ENCODE measurements at regions not wholly inside any gene's neighbourhood (a gene's known extent, or its start where the extent isn't known, plus 50 kb on each side); places are given as distances from the start of the nearest gene placed in this dataset.
"Not testable (repeated sequence)": the region's sequence is repeated elsewhere in the genome, so short reads cannot be mapped to it uniquely, and the experiment has no call there.

- DNase-seq, result no peak
Observed at GRCh38 chr6:80454661-80455365, 348.3 kb downstream of the BCKDHB start.

DNA sequence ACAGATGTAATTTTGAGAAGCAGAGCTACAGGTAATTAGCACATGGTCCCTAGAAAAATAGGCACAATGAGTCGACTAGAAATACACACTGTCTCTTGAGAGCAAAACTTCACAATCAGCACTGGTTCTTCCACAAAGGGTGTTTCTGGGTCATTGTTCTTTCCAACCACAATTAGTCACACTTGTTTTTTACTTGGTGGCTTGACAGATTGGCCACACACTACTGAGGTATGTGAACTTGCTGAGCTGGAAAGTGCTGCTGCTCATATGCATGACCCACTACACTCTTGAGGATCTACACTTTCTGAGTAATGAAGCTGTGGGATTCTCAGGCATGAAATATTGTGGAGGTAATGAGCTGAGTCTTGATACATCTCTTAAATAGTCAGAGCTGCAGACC, 347.7 kb downstream of the BCKDHB start:
- DNase-seq, result no peak

GRCh38 chr6:80449726-80450125, 343.3 kb downstream of the BCKDHB start:
- DNase-seq, result no peak

- no peak for DNase-seq
Observed at GRCh38 chr6:80446454-80447045, 340.1 kb downstream of the BCKDHB start.

- DNase-seq, result no peak
Observed at GRCh38 chr6:80445751-80446150, 339.3 kb downstream of the BCKDHB start.

DNA sequence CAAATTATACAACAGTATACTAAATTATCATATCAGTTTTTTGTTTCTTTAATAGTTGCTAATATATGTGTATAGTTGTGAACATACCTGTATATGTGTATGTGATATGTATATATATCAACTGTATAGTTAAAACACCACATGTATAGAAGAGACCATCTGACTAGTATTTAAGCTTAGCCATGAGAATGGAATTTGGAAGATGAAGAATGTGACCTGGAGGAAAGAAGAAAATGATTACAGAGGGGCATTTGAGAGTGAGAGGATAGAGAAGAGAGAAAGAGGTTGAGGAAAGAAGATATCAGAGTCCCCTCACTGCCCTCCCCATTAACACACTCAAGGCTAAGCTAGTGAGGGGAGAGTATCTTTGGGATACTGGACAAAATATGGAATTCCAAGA, 335.9 kb downstream of the BCKDHB start:
- DNase-seq, result no peak

- DNase-seq, result no peak
Observed at GRCh38 chr6:80441131-80441530, 334.7 kb downstream of the BCKDHB start.

- no peak for DNase-seq
Observed at GRCh38 chr6:80440496-80441115, 334.1 kb downstream of the BCKDHB start.

DNA sequence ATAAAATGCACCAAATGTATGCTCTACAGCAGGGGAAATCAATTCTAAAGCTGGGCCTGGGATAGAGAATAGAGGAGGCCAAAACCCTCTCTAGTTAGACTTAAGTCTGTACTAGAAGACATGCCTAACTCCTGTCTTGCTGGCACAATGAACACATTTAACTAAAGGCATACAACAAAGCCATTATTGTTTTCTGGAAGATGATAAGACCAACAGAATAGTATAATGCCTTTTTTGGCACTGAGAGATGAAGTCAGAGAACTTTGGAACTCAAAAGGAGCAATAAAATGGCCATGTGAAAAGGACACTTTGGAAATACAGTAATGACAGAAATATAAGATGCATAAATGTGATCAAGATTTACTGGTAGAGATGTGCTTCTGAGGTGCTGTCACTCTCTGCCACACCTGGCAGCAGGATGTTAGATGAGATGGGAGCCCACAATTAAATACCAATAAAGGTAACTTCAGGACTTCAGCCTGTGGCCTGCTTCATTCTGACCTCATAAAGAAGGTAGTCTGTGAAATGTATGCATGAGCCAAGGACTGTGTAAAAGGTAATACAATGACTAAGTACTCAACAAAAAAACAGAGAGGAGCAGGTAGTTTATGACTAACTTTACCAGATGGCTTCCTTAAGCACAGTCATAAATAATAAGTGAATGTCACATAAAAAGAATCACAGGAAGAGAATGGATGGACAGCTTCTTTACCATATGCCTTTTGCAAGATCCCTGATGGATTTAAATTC, 333.4 kb downstream of the BCKDHB start:
- DNase-seq, result no peak

DNA sequence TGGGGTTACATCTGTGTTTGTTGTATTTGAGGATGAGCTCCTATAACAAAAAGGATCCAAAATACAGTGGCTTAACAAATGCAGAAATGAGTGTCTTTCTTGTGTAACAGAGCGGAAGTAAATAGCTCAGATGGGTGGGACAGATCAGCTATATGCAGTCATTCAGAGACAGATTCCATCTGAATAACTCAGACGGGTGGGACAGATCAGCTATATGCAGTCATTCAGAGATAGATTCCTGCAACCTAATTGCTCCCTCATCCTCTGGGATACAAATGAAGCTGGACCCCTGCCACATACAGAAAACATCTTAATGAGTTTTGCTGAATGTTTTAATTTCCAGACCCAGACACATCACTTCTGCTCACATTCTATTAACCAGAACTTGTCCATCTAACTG, 332.3 kb downstream of the BCKDHB start:
- DNase-seq, result peak; percentile 42

DNA sequence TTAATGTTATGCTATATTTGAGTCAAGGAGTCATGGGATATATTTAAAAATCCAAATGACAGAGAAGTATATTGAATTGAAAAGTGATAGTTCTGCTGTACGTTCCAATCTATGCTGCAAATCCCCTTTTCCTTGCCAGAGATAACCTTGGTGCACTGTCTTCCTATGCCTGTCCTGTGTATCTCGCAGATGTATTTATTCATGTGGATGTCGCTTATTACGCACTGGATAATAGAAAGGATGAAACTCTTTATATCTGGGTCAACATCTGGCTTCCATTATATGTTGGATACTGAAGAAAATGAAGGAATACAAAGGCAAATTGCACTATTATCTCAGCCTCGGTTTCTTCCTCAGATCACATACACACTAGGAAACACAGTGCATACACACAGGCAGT, 331.3 kb downstream of the BCKDHB start:
- no peak for DNase-seq

GRCh38 chr6:80437221-80437620, 330.8 kb downstream of the BCKDHB start:
- DNase-seq, result no peak

- DNase-seq, result no peak
Observed at GRCh38 chr6:80436663-80437062, 330.2 kb downstream of the BCKDHB start.

- DNase-seq, result no peak
Observed at GRCh38 chr6:80435457-80435856, 329.0 kb downstream of the BCKDHB start.

- no peak for DNase-seq
Observed at GRCh38 chr6:80434691-80435350, 328.4 kb downstream of the BCKDHB start.

DNA sequence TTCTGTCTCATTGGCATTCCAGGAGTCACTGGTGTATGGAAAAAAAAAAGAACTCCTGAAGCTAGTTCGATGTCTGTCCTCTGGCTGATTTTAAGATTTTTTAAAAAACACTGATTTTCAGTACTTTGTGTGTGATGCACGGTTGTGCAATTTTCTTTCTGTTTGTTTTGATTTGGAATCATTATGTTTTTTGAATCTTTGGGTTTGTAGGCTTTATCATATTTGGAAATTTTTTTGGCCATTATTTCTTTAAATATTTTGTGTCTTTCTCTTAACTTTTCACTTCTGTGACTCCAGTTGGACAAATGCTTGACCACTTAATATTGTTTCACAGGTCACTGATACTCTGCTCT, 327.2 kb downstream of the BCKDHB start:
- no peak for DNase-seq

DNA sequence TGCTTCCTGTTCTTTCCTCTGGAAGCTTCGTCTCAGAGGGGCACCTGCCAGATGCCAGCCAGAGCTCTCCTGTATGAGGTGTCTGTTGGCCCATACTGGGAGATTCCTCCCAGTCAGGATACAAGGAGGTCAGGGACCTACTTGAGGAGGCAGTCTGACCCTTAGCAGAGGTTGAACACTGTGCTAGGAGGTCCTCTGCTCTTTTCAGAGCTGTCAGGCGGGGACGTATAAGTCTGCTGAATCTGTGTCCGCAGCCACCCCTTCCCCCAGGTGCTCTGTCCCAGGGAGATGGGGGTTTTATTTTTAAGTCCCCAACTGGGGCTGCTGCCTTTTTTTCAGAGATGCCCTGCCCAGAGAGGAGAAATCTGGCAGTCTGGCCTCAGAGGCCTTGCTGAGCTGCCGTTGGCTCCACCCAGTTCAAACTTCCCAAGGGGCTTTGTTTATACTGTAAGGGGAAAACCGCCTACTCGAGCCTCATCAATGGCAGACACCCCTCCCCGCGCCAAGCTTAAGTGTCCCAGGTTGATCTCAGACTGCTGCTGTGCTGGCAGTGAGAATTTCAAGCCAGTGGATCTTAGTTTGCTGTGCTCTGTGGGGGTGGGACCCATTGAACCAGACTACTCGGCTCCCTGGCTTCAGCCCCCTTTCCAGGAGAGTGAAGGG, 326.7 kb downstream of the BCKDHB start:
- DNase-seq, result no peak

DNA sequence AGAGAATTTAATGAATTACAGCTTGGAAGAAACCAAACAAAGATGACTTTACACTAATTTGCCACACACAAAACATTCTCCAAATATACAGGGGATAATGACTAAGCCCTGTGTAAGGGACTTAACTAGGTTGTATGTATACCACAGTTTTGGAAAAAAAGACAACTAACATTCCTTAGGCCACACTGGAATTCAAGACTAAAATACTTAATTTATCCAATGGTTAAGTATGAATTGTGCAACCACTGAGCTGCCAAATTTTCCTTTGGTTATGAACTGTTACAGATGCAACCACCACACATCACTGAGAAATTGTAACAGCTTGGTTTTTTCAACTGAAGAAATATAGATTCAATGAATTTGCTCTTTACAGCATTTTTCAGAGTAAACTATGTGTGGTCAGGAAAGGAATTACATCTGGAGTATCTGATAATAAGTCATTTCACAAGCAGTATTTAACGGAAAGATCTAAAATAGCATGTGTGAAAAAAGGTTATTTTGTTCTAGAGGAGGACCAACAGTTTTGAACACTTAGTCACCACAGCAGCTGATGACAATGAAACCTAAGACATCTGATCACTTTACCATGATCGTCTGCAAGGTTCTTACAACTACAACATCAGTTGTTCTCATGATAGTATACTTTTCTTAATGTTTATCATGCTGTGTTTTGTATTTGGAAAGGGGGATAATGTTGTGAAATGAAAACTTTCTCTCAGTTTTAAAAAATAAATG, 318.8 kb downstream of the BCKDHB start:
- DNase-seq, result no peak

GRCh38 chr6:80411486-80411885, 305.0 kb downstream of the BCKDHB start:
- DNase-seq, result no peak

- DNase-seq, result not testable (repeated sequence)
Observed at GRCh38 chr6:80407976-80408375, 301.5 kb downstream of the BCKDHB start.

DNA sequence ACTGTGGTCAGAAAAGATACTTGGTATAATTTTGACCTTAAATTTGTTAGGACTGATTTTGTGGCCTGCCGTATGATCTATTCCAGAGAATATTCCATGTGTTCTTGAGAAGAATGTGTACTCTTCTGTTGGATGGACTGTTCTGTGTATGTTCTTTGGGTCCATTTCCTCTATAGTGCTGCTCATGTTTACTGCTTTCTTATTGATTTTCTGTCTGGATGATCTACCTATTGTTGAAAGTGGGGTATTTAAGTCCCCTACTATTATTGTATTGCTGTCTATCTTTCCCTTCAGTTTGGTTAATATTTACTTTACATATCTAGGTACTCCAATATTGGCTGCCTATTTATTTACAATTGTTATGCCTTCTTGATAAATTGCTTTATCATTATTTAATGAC, 298.4 kb downstream of the BCKDHB start:
- DNase-seq, result no peak
